Activated effector memory CD4-positive, alpha-beta T cell treated with Interleukin-2 at 50 U/mL for 16 hours (primary cell): ENCODE measurements at regions not wholly inside any gene's neighbourhood (a gene's known extent, or its start where the extent isn't known, plus 50 kb on each side); places are given as distances from the start of the nearest gene placed in this dataset.
"Not testable (repeated sequence)": the region's sequence is repeated elsewhere in the genome, so short reads cannot be mapped to it uniquely, and the experiment has no call there.

ENCODE experiments used
- DNase-seq: peaks from one replicate; pipeline ENCODE4 v3.0.0-alpha.2; 2020

- no peak for DNase-seq
Measured at GRCh38 chr20:53872081-53872541, 198.3 kb downstream of the BCAS1 start.

- no peak for DNase-seq
Measured at GRCh38 chr20:53871541-53871940, 198.9 kb downstream of the BCAS1 start.

- no peak for DNase-seq
Measured at GRCh38 chr20:53870426-53871315, 199.7 kb downstream of the BCAS1 start.

- peak; percentile 41 for DNase-seq
Measured at GRCh38 chr20:53869466-53870258, 200.7 kb downstream of the BCAS1 start.

- no peak for DNase-seq
Measured at GRCh38 chr20:53867741-53868351, 202.5 kb downstream of the BCAS1 start.

- no peak for DNase-seq
Measured at GRCh38 chr20:53866794-53867740, 203.3 kb downstream of the BCAS1 start.

GRCh38 chr20:53865901-53866793, 204.2 kb downstream of the BCAS1 start:
- DNase-seq, result no peak

GRCh38 chr20:53864765-53865683, 205.4 kb downstream of the BCAS1 start:
- not testable (repeated sequence) for DNase-seq

GRCh38 chr20:53863923-53864641, 206.3 kb downstream of the BCAS1 start:
- not testable (repeated sequence) for DNase-seq

- not testable (repeated sequence) for DNase-seq
Measured at GRCh38 chr20:53863535-53863922, 206.9 kb downstream of the BCAS1 start.

- not testable (repeated sequence) for DNase-seq
Measured at GRCh38 chr20:53863039-53863438, 207.4 kb downstream of the BCAS1 start.

- not testable (repeated sequence) for DNase-seq
Measured at GRCh38 chr20:53862490-53862889, 207.9 kb downstream of the BCAS1 start.

- DNase-seq, result not testable (repeated sequence)
Measured at GRCh38 chr20:53862136-53862397, 208.3 kb downstream of the BCAS1 start.

- no peak for DNase-seq
Measured at GRCh38 chr20:53859684-53860083, 210.7 kb downstream of the BCAS1 start.

GRCh38 chr20:53859009-53859408, 211.4 kb downstream of the BCAS1 start:
- DNase-seq, result not testable (repeated sequence)

- not testable (repeated sequence) for DNase-seq
Measured at GRCh38 chr20:53858516-53858915, 211.9 kb downstream of the BCAS1 start.

GRCh38 chr20:53857723-53858236, 212.6 kb downstream of the BCAS1 start:
- DNase-seq, result no peak

- DNase-seq, result no peak
Measured at GRCh38 chr20:53856300-53857295, 213.8 kb downstream of the BCAS1 start.
